HepG2 (cell line): ENCODE measurements at regions not wholly inside any gene's neighbourhood (a gene's known extent, or its start where the extent isn't known, plus 50 kb on each side); places are given as distances from the start of the nearest gene placed in this dataset.

Source experiments
- ASH2L ChIP-seq: fragments of 300-600, 200-600 bp; sonication (generic); IDR thresholded peaks from 2 replicates; pipeline ENCODE4 v1.7.0; 2017; ENCODE audit warnings: low read depth, mild to moderate bottlenecking, moderate library complexity, mixed read lengths, low read length; ENCODE audit not compliant: insufficient read length
- CHD2 ChIP-seq: IDR thresholded peaks from 2 replicates; pipeline ENCODE4 v1.6.1; 2011; ENCODE audit warnings: low read depth, low read length, improper control_type of control experiment
- CTCF ChIP-seq: sonication (generic); formaldehyde crosslinking; IDR thresholded peaks from 2 replicates; pipeline ENCODE4 v1.5.0; 2020; ENCODE audit warnings: mild to moderate bottlenecking, missing genetic modification reagents, moderate library complexity
- EP300 ChIP-seq, 3 experiments: sonication (generic) in 1 of 3; formaldehyde crosslinking in 1 of 3; IDR thresholded peaks; 2 replicates each; pipeline versions ENCODE4 v1.5.1 to v1.6.1; 2011 to 2020; ENCODE audit warnings: low read depth in 2 of 3, low read length in 2 of 3, borderline replicate concordance in 1 of 3, improper control_type of control experiment in 1 of 3, mild to moderate bottlenecking in 1 of 3, missing genetic modification reagents in 1 of 3, moderate library complexity in 1 of 3
- EZH2 ChIP-seq: conservative IDR thresholded peaks from 2 replicates; pipeline ENCODE4 v1.6.1; 2012; ENCODE audit warnings: mild to moderate bottlenecking, low read depth, low read length, moderate library complexity
- GABPB1 ChIP-seq: IDR thresholded peaks from 2 replicates; pipeline ENCODE4 v1.6.1; 2016; ENCODE audit warnings: mild to moderate bottlenecking, missing genetic modification reagents, moderate library complexity, missing compliant biosample characterization
- GMEB2 ChIP-seq: IDR thresholded peaks from 2 replicates; pipeline ENCODE4 v1.6.1; 2016; ENCODE audit warnings: missing biosample characterization, missing genetic modification reagents, low read depth
- MAFK ChIP-seq, 2 experiments: IDR thresholded peaks in 1 of 2; conservative IDR thresholded peaks in 1 of 2; 2 replicates each; pipeline ENCODE4 v1.6.1; 2011; ENCODE audit warnings: improper control_type of control experiment in 2 of 2, low read length in 2 of 2
- NFATC3 ChIP-seq: sonication (generic); formaldehyde crosslinking; IDR thresholded peaks from 2 replicates; pipeline ENCODE4 v1.5.1; 2020; ENCODE audit warnings: mild to moderate bottlenecking, missing genetic modification reagents
- POLR2A ChIP-seq, 2 experiments: IDR thresholded peaks; 2 replicates each; pipeline ENCODE4 v1.6.1; 2011; ENCODE audit warnings: low read depth in 2 of 2, low read length in 2 of 2, mild to moderate bottlenecking in 1 of 2, moderate library complexity in 1 of 2; ENCODE audit not compliant: insufficient read depth in 1 of 2
- ZFP36L1 ChIP-seq: sonication (generic); formaldehyde crosslinking; IDR thresholded peaks from 2 replicates; pipeline ENCODE4 v1.8.0; 2022; ENCODE audit warnings: mild to moderate bottlenecking, missing genetic modification reagents, moderate library complexity
- ZMAT3 ChIP-seq: sonication (generic); formaldehyde crosslinking; conservative IDR thresholded peaks from 2 replicates; pipeline ENCODE4 v1.7.0; 2021; ENCODE audit warnings: missing genetic modification reagents
- ZNF225 ChIP-seq: sonication (generic); formaldehyde crosslinking; IDR thresholded peaks from 2 replicates; pipeline ENCODE4 v1.4.0; 2020; ENCODE audit warnings: mild to moderate bottlenecking, missing genetic modification reagents

GRCh38 chr2:242012956-242013764 is 143.6 kb downstream of the RTP5 start:
- TF ChIP-seq ZMAT3 (CRISPR knock-in tag) (no peak), EP300 (IDR thresholded peaks at IDR 0.05; ENCODE audit: low read depth in 2 of 2, low read length in 2 of 2) (no peak), EP300 (CRISPR knock-in tag; IDR thresholded peaks at IDR 0.05; ENCODE audit: borderline replicate concordance) (no peak), EZH2 (no peak), CHD2 (no peak), POLR2A (IDR thresholded peaks at IDR 0.05; ENCODE audit: insufficient read depth in 1 of 2, low read depth in 2 of 2, low read length in 2 of 2) (no peak), NFATC3 (CRISPR knock-in tag) (no peak), ZFP36L1 (CRISPR knock-in tag) (no peak), GABPB1 (CRISPR knock-in tag) (no peak), GMEB2 (CRISPR knock-in tag) (no peak), CTCF (no peak), ZNF225 (CRISPR knock-in tag) (no peak), MAFK (conservative IDR thresholded peaks at IDR 0.05 in 1 of 2, IDR thresholded peaks at IDR 0.05 in 1 of 2; ENCODE audit: low read length in 2 of 2) (no peak), ASH2L (no peak)
